C4-2B (cell line): ENCODE measurements at regions not wholly inside any gene's neighbourhood (a gene's known extent, or its start where the extent isn't known, plus 50 kb on each side); places are given as distances from the start of the nearest gene placed in this dataset.

ENCODE experiments used
- CTCF ChIP-seq: fragments of 450-650 bp; conservative IDR thresholded peaks from 2 replicates; pipeline ENCODE4 v1.5.1; 2017; ENCODE audit warnings: mild to moderate bottlenecking
- ZFX ChIP-seq: fragments of 450-650 bp; IDR thresholded peaks from 2 replicates; pipeline ENCODE4 v1.6.1; 2017

GRCh38 chr18:5622905-5623304 lies 79.1 kb upstream of the EPB41L3 start:
- TF ChIP-seq CTCF, result no peak
- TF ChIP-seq ZFX, result no peak
